Epithelial cell of esophagus (primary cell): ENCODE measurements at regions not wholly inside any gene's neighbourhood (a gene's known extent, or its start where the extent isn't known, plus 50 kb on each side); places are given as distances from the start of the nearest gene placed in this dataset.

Experiments
- DNase-seq: peaks from one replicate; pipeline ENCODE4 v3.0.0; 2010; ENCODE audit warnings: low read depth
- H3K4me3 ChIP-seq: 2 replicates; pipeline ENCODE4 v1.5.1; 2011; ENCODE audit warnings: mild to moderate bottlenecking, low read length, control low read depth
- TF ChIP-seq, protein P1 (sequence below): IDR thresholded peaks from 2 replicates; pipeline ENCODE4 v1.5.1; 2011; ENCODE audit warnings: low read depth, mild to moderate bottlenecking, low read length, control low read depth, inconsistent platforms; ENCODE audit not compliant: insufficient read depth; ENCODE audit errors: missing control alignments

DNA sequence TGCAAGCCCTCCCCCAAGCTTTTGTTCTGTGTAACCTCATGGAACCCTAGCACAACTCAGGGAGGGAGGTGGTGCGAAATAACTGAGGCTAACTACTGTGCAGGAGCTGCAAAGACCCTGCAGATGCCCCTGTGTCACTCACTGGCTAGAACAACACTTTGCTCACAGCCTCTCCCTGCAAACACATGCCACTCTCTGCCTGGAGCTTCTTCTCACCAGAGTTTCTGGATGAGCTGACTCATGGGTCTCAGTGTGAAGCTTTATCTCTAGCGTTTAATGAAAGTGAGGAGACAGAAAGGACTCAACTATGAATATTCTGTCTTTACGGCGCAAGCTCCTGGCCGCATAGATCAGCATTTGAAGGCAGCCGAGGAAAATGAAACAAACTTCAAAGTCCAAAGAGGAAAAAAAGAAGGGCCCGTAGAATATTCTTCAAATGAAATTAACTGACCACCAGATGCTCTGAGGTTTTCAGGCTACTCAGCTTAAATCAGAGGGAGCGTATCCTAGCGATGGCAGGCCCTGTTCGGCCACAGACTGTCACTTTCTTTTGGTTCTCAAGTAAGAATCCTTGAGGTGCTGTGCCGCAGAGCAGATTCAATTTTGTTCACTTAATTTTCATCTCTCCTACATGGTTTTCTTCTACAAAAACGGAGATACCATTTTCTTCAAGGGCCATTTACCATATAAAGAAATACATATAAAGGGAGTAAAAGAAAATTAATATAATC lies 77.7 kb upstream of the TAS2R1 start:
- H3K4me3 ChIP-seq, result no peak overlapping the region
- DNase-seq, result no peak
- TF ChIP-seq, protein P1, sequence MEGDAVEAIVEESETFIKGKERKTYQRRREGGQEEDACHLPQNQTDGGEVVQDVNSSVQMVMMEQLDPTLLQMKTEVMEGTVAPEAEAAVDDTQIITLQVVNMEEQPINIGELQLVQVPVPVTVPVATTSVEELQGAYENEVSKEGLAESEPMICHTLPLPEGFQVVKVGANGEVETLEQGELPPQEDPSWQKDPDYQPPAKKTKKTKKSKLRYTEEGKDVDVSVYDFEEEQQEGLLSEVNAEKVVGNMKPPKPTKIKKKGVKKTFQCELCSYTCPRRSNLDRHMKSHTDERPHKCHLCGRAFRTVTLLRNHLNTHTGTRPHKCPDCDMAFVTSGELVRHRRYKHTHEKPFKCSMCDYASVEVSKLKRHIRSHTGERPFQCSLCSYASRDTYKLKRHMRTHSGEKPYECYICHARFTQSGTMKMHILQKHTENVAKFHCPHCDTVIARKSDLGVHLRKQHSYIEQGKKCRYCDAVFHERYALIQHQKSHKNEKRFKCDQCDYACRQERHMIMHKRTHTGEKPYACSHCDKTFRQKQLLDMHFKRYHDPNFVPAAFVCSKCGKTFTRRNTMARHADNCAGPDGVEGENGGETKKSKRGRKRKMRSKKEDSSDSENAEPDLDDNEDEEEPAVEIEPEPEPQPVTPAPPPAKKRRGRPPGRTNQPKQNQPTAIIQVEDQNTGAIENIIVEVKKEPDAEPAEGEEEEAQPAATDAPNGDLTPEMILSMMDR, result no peak

DNA sequence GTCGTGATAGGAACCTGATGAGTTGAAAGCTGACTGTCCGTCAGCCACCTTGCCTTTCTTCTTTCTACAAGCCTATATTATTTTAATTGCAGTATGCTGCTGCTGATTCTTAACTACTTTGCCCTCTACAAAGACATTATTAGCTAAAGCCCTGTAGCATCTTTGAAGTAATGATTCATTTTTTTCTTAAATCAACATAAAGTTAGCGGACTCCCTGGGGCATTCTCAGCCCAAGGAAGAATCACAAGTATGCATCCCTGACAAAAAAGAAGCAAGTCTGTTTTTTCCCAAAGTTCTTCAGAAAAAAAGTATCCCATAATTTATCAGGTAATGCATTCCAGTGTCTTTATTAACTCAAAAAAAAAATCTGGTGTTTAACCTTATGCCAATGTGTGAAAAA lies 69.5 kb upstream of the TAS2R1 start:
- TF ChIP-seq, protein P1, result no peak
- no peak overlapping the region for H3K4me3 ChIP-seq
- DNase-seq, result no peak

DNA sequence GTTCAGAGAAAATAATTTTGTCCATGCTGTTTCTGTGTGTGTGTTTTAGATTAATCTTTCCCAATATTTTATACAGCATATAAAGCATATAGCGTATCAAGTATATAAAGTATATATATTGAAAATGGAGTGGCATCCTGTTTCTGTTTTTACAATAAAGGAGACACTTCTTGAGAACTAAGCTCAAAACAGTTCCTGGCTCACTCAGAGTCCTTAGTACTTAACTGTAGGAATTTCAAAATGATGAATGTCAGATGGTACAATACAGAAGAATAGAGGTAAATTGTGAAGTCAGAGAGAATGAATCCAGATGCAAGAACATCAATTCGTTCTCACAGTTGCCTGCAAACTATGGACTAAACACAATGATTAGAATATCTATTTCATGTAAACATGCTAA lies 68.7 kb upstream of the TAS2R1 start:
- TF ChIP-seq, protein P1, result no peak
- no peak overlapping the region for H3K4me3 ChIP-seq
- no peak for DNase-seq

DNA sequence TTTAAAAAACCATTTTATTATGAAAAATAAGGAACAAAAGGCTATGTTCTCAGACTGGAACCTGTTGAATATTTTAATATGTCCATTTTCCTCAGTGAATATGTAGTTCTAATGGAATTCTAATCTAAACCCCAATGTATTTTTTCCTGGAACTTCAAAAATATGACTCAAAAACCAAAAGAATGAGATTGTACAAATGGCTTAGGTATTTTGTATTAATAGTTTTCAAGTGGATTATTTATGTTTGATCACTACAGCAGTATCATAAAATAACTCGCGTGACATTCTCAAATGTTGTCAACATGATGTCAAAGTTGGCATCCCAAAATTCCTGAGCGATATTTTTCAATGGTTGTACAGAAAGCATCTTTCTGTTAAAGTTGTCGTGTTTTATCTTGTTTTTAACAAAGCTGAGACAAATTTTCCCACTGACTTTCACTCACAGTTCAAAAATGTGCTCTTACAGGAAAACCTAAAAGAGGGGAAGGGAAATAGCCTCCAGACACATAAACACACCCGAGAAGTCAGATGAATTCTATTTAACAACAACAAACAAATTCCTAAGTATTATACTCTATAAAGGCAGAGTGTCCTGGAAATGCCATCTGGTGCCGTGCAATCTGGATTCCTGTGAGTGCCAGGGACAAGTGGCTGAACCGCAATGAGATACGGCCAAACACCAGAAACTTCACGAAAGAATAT lies 68.1 kb upstream of the TAS2R1 start:
- no peak overlapping the region for H3K4me3 ChIP-seq
- TF ChIP-seq, protein P1, result no peak
- no peak for DNase-seq

DNA sequence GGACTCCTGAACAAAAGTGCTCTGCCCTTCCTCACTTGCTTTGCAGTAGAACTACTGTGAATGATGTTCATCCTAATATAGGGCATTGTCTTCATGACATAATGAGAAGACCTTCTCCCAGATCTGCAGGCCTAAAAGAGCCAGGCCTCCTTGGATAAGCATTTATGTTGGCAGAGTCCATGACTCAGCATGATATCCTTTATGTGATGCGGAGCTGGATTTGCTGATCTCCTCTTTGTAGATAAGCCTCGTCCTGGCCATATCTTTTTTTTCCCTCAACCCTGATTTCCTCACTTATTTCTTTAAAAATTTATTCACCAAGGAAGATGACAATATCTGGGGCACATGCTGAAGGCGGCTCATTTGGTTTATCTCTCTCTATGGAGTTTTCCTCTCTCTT lies 62.4 kb upstream of the TAS2R1 start:
- no peak overlapping the region for H3K4me3 ChIP-seq
- TF ChIP-seq, protein P1, result no peak
- DNase-seq, result no peak

DNA sequence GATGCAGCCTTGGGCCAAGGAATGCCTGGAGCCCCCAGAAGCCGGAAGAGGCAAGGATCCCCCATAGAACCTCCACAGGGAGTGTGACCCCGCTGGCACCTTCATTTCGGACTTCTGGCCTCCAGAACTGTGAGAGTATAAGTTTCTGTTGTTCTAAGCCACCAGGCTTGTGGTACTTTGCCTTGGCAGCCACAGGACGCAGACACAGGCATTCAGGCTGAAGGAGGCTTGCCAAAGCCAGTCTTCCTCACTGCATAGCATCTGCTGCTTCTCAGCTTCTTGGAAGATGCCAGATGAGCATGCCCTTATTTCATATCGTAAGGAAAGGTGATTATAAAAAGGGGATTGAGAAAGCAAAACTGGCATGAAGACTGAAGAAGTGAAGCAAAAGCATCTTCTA lies 61.1 kb upstream of the TAS2R1 start:
- no peak overlapping the region for H3K4me3 ChIP-seq
- no peak for DNase-seq
- TF ChIP-seq, protein P1, result no peak

DNA sequence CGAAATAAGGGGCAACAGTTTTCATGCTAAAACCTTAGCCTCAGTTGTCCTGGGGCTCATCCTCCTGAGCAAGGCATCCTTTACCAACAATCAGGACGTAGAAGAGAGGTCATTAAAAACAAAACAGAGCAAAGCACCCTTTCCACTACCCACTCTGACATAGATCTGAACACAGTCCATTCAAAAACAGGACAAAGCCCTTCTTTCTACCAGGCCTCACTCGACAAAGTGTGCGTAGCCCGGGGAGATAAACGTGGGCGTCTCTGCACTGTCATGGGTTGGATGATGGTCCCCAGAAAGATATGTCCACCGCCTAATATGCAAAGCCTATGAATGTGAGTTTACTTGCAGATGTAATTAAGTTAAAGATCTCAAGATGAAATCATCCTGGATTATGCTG lies 60.6 kb upstream of the TAS2R1 start:
- no peak overlapping the region for H3K4me3 ChIP-seq
- TF ChIP-seq, protein P1, result no peak
- DNase-seq, result no peak
